ENCODE measurements at regions not wholly inside any gene's neighbourhood (a gene's known extent, or its start where the extent isn't known, plus 50 kb on each side); places are given as distances from the start of the nearest gene placed in this dataset.
"Not testable (repeated sequence)": the region's sequence is repeated elsewhere in the genome, so short reads cannot be mapped to it uniquely, and the experiment has no call there.

- TF ChIP-seq POLR2A, CTCF (IDR thresholded peaks at IDR 0.05): not testable (repeated sequence)
Observed at GRCh38 chr16:29146808-29147643, 162.2 kb downstream of the LAT start.

All from breast epithelium (tissue), 3 donors.